GM13976 (cell line): ENCODE measurements at regions not wholly inside any gene's neighbourhood (a gene's known extent, or its start where the extent isn't known, plus 50 kb on each side); places are given as distances from the start of the nearest gene placed in this dataset.

Source experiments
- DNase-seq: peaks from one replicate; pipeline ENCODE4 v3.0.0; 2012; ENCODE audit warnings: low spot score
- in situ Hi-C: fragments of 300-500 bp; cut with MboI; formaldehyde crosslinking; loops from one replicate; pipeline ENCODE4 v1.12.0; 2022; ENCODE audit warnings: low sequenced_read_pairs, mixed read lengths, inconsistent platforms; ENCODE audit not compliant: unreplicated experiment
- TF ChIP-seq, protein P1 (sequence below): IDR thresholded peaks from 2 replicates; pipeline ENCODE4 v1.5.1; 2012; ENCODE audit warnings: borderline replicate concordance, mild to moderate bottlenecking; ENCODE audit not compliant: insufficient read depth; ENCODE audit errors: extremely low read depth, missing control alignments, control extremely low read depth

DNA sequence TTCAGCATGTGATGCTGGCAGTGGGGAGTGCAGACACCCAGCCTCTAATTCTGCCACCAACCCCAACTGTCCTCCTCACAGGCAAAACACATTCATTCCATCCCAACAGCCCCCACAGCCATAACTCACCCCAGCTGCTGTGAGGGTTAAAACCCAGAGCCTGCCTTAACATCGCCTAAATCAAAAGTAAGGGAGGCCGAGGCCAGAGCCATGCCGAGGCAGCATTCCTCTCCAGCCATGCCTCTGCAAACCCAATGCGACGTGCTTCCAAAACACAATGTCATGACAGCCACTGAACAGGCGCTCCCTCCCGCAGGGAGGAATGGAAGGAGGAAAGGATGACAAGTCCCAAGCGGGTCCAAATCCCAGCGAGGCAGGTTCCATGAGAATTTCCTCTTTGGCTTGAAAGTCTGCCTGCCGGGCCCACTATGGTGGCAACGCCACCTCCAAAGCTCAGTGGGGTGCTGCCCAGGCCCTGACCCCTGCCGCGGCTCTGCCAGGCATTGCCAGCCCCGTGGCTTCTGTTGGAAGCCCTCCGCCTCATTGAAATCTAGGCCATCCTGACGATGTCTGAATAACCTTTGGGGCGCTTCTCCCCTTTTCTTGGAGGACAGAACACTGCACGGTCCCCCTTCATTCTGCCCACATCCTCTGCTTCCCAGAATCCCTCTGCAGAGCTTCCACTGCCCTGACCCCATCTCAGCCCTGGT lies 472.3 kb downstream of the BRD1 start:
- TF ChIP-seq, protein P1, sequence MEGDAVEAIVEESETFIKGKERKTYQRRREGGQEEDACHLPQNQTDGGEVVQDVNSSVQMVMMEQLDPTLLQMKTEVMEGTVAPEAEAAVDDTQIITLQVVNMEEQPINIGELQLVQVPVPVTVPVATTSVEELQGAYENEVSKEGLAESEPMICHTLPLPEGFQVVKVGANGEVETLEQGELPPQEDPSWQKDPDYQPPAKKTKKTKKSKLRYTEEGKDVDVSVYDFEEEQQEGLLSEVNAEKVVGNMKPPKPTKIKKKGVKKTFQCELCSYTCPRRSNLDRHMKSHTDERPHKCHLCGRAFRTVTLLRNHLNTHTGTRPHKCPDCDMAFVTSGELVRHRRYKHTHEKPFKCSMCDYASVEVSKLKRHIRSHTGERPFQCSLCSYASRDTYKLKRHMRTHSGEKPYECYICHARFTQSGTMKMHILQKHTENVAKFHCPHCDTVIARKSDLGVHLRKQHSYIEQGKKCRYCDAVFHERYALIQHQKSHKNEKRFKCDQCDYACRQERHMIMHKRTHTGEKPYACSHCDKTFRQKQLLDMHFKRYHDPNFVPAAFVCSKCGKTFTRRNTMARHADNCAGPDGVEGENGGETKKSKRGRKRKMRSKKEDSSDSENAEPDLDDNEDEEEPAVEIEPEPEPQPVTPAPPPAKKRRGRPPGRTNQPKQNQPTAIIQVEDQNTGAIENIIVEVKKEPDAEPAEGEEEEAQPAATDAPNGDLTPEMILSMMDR: no peak
- DNase-seq: no peak
- in situ Hi-C loops: no loop called here

DNA sequence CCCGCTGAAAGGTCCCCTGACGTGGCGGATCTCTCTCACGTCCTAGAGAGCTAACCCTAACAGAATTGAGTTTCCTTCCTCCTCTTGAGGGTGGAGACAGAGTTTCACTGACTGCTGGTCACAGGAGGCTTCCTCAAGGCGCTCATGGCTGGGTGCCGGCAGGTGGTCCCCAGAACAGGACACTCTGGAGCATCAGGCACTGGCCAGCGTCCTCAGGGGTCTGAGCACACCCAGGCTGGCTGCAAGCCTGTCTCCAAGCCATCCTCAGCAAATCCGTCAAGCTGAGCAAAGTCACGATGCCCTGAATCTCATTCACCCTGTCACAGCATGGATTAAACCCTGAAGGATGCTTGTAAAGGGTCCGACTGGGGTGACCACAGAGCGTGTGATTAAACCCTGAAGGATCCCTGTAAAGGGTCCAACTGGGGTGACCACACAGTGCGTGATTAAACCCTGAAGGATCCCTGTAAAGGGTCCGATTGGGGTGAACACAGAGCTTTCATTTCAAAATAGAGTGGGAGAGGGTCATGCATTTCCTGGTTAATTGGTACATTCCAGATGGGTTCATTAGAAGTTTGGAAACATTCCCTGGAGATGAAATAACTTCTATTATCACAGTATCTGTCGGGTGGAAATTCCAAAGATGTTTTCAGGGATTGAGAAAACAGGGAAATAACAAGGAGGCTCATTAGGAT lies 473.0 kb downstream of the BRD1 start:
- in situ Hi-C loops: no loop called here
- DNase-seq: no peak
- TF ChIP-seq, protein P1: no peak

DNA sequence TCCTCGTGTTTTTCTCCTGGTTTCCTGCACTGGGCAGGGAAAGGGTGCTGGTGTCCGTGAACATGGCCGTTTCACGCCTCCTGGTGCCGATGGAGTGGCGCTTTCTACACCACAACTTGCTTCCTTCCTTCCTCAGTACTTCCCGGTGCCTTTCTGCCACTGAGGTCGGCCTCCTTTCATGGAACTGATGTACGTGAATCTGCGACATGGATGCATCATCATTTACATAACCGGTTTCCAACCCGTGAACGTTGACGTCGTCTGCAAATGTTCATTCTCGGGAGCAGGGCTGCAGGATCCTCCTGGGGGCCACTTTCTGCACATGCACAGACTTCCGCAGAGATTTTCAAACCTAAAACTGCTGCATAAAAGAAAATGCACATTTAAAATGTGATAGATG lies 474.4 kb downstream of the BRD1 start:
- no peak for DNase-seq
- in situ Hi-C loops: no loop called here
- TF ChIP-seq, protein P1: no peak

DNA sequence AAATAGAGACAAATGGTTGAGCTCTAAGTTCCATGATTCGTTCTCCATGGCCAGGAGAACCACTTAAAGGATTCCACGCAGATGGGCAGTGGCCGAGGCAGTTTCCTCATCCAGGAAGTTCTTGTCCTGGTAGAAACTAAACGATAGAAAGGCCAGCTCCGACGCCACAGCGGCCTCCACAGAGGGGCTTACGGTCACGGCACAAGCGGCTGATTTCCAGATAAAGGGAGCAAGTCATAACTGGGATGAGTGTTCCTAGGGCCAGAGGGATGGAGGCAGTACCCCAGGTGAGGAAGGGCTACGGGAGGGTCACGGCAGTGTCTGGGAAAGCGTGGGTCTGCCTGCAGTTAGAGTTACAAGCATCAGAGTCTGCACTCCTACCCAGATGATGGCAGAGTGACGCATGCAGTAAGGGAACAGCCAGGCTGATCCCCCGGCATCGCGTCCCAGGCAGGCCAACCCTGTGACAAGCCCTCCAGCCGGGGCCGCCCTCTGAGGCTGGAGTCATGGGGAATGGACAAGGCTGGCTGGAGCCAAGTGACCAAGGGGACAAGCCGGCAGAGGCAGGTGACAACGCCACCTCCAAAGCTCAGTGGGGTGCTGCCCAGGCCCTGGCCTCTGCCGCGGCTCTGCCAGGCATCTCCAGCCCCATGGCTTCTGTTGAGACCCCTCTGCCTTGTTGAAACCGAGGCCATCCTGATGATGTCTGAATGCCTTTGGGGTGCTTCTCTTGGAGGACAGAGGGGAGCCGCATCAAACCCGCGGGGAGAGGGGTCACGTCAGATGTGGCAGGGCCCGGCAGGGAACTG lies 475.1 kb downstream of the BRD1 start:
- no peak for DNase-seq
- in situ Hi-C loops: no loop called here
- TF ChIP-seq, protein P1: no peak

DNA sequence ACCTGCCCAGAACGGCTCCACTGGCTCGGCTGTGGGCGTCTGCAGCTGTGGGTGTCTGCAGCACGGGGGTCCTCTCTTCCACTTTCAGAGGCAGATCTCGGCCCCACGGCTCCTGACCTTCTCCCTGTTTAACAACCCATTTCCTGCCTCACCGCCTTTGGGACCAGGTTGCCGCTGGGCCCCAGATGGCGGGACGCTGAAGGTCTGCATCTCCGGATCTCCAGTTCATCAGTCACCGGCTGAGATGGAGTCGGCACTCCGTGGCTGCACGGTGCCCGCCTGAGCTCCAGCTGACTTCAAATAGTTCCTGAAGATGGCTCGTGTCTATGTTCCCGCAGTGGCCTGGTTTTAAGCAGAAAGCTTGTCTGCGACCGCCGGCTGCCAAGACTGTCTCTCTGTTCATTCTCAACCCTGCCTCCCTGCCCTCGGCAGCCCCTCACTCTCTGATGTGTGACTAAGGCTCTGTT lies 475.9 kb downstream of the BRD1 start:
- no peak for DNase-seq
- in situ Hi-C loops: no loop called here
- TF ChIP-seq, protein P1: no peak

DNA sequence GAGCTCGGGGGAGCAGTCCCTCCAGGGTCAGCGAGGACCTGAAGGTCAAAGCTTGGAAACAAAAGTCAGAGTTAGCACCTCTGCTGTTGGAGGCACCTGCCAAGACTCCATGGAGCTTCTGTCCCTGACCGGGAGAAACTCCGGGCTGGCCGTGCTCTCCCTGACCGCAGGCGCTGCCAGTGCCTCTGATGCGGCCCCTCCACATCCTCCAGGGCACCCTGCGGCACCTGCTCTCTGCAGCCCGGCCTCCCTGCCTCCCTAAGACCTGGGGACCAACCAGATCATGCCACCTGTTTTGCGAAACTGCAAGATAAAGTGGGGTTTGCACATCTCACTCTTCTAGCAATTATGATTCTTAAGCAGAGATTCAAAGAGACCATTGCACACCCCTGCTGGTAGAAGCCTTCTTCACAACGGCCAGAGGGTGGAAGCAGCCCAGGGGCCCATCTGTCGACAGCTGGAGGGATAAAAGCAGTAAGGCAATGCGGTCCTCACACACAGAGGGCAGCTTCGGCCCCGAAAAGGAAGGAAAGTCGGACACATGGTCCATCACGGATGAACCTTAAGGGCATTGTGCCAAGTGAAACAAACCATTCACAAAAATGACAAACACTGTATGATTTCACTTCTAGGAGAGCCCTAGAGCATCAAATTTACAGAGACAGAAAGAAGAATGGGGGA lies 477.1 kb downstream of the BRD1 start:
- TF ChIP-seq, protein P1: no peak
- in situ Hi-C loops: no loop called here
- no peak for DNase-seq
